Smooth muscle cell (in vitro differentiated cells): ENCODE measurements at regions not wholly inside any gene's neighbourhood (a gene's known extent, or its start where the extent isn't known, plus 50 kb on each side); places are given as distances from the start of the nearest gene placed in this dataset.

ENCODE experiments used
- DNase-seq: peaks from one replicate; lab custom pipeline; 2025; ENCODE audit not compliant: unreplicated experiment; lab: John Stamatoyannopoulos, UW
- H2AFZ ChIP-seq: fragments of 200-600 bp; sonication (generic); 2 replicates; pipeline ENCODE4 v1.6.0; 2016; ENCODE audit warnings: antibody characterized with exemption, low read depth, mild to moderate bottlenecking
- H3F3A ChIP-seq: fragments of 200-600 bp; sonication (generic); 2 replicates; pipeline ENCODE4 v1.6.0; 2017; ENCODE audit warnings: antibody characterized with exemption, low read depth
- H3K27ac ChIP-seq: fragments of 200-600 bp; sonication (generic); 2 replicates; pipeline ENCODE4 v1.5.1; 2016; ENCODE audit warnings: low read depth, mild to moderate bottlenecking
- H3K27me3 ChIP-seq: fragments of 200-600 bp; sonication (generic); 2 replicates; pipeline ENCODE4 v1.6.1; 2016; ENCODE audit warnings: low read depth, mild to moderate bottlenecking
- H3K36me3 ChIP-seq: fragments of 200-600 bp; sonication (generic); 2 replicates; pipeline ENCODE4 v1.5.1; 2016; ENCODE audit warnings: low read depth
- H3K4me1 ChIP-seq: fragments of 200-600 bp; sonication (generic); 2 replicates; pipeline ENCODE4 v1.5.1; 2016; ENCODE audit warnings: low read depth
- H3K4me2 ChIP-seq: fragments of 200-600 bp; sonication (generic); 2 replicates; pipeline ENCODE4 v1.6.0; 2016; ENCODE audit warnings: mild to moderate bottlenecking
- H3K4me3 ChIP-seq: fragments of 200-600 bp; sonication (generic); 2 replicates; pipeline ENCODE4 v1.5.1; 2016; ENCODE audit warnings: mild to moderate bottlenecking
- H3K79me2 ChIP-seq: fragments of 200-600 bp; sonication (generic); 2 replicates; pipeline ENCODE4 v1.6.0; 2016; ENCODE audit warnings: low read depth, mild to moderate bottlenecking
- H3K9ac ChIP-seq: fragments of 200-600 bp; sonication (generic); 2 replicates; pipeline ENCODE4 v1.6.0; 2016; ENCODE audit warnings: low read depth
- H3K9me3 ChIP-seq: fragments of 200-600 bp; sonication (generic); replicated peaks from 2 replicates; pipeline ENCODE4 v1.5.1; 2016; ENCODE audit warnings: low read depth
- H4K20me1 ChIP-seq: fragments of 200-600 bp; sonication (generic); 2 replicates; pipeline ENCODE4 v1.6.0; 2016; ENCODE audit warnings: low read depth
- WGBS: methylation state at CpG from one replicate; pipeline ENCODE4 v1.1.7; 2016; ENCODE audit warnings: low lambda C conversion rate; 5-methylcytosine and 5-hydroxymethylcytosine counted together
- TF ChIP-seq, protein P1 (sequence below): fragments of 200-600 bp; sonication (generic); IDR thresholded peaks from 2 replicates; pipeline ENCODE4 v1.5.1; 2017; ENCODE audit warnings: borderline replicate concordance, mild to moderate bottlenecking, antibody characterized with exemption; ENCODE audit not compliant: insufficient read depth, poor library complexity, severe bottlenecking

DNA sequence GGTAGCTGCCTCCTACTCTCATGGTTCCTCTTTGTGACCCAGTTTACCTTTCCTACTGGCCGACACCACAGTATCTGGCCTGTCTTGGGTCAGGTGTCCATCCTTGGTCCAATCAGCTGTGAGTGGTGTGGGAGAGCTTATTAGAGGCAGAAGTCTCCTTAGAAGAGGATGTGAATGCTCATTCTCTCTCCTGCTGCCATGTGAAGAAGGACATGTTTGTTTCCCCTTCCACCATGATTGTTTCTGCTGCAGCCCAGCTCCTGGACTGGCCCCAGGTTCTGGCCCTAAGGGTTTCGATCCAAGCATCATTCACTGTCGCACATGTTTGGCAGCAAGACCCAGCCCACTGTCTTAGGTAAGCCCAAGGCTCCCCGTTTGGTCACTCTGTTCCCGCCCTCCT, 55.3 kb upstream of the TGIF1 start:
- Histone ChIP-seq H3K79me2 (no peaks in the 10 kb centered on the region), H3K36me3 (no peaks in the 10 kb centered on the region), H3F3A (peaks cover 2% of the 10 kb centered on the region), H3K4me3 (no peak overlapping the region), H3K27me3 (no peaks in the 10 kb centered on the region), H3K4me2 (no peak overlapping the region), H3K4me1 (peaks cover 11% of the 10 kb centered on the region), H2AFZ (no peak overlapping the region), H3K9ac (no peak overlapping the region), H4K20me1 (no peaks in the 10 kb centered on the region), H3K27ac (no peak overlapping the region), H3K9me3 (peaks cover 5% of the 10 kb centered on the region)
- no peak for DNase-seq
- WGBS: 95% methylated on average over 5 of the region's 5 CpGs
- TF ChIP-seq, protein P1, sequence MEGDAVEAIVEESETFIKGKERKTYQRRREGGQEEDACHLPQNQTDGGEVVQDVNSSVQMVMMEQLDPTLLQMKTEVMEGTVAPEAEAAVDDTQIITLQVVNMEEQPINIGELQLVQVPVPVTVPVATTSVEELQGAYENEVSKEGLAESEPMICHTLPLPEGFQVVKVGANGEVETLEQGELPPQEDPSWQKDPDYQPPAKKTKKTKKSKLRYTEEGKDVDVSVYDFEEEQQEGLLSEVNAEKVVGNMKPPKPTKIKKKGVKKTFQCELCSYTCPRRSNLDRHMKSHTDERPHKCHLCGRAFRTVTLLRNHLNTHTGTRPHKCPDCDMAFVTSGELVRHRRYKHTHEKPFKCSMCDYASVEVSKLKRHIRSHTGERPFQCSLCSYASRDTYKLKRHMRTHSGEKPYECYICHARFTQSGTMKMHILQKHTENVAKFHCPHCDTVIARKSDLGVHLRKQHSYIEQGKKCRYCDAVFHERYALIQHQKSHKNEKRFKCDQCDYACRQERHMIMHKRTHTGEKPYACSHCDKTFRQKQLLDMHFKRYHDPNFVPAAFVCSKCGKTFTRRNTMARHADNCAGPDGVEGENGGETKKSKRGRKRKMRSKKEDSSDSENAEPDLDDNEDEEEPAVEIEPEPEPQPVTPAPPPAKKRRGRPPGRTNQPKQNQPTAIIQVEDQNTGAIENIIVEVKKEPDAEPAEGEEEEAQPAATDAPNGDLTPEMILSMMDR: no peak

DNA sequence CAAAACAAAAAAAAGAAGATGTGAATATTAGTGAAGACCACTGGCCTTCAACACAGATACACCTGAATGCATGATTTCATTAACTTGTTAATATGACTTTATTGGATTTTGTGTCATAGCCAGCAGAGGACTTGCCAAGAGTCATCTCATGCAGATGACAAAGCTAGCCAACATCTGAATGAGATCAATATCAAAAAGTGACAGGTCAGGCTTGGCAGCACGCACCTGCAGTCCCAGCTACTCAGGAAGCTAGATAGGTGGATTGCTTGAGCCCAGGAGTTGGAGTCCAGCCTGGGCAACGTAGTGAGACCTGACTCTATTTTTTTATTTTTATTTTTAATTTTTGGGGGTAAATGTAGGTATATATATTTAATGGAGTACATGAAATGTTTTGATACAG, 54.5 kb upstream of the TGIF1 start:
- Histone ChIP-seq H3K27ac (no peak overlapping the region), H3K4me1 (peaks cover 11% of the 10 kb centered on the region), H3F3A (peaks cover under 1% of the 10 kb centered on the region), H3K9ac (no peak overlapping the region), H3K27me3 (no peaks in the 10 kb centered on the region), H3K9me3 (no peaks in the 10 kb centered on the region), H4K20me1 (no peaks in the 10 kb centered on the region), H2AFZ (no peak overlapping the region), H3K79me2 (no peaks in the 10 kb centered on the region), H3K36me3 (no peaks in the 10 kb centered on the region), H3K4me2 (no peak overlapping the region), H3K4me3 (no peak overlapping the region)
- 96% methylated on average over 2 of the region's 2 CpGs for WGBS
- TF ChIP-seq, protein P1: no peak
- no peak for DNase-seq

DNA sequence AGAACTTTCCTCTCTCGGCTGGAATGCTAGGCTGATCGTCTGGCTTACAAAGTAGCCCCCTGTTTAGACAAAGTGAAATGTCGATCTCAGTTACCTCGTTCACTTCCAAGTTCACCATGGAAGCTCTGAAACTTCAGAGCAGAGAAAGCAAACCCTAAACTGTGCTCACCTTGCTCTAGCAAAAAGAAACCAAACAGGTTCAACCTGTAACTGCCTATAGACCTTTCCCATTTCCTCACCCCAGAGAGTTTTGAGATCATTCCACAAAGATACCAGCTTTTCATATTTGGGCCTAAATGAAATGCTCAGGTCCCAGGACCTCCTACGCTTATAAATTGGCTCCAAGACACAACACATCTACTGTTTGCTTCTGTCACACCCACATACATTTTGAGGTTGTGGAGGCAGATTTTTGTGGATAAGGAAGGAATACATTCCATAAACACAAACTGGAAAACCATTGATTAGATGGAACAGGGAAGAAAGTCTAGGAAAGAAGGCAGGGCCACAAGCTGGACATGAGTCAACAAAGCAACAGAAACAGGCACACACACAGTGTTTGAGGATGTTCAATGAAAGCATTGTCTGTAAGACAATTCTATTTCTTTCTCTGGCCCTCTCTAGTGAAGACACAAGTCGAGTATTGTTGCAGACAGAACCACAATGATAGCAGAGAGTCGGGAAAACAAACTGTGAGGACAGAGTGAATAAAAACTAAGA, 52.8 kb upstream of the TGIF1 start:
- Histone ChIP-seq H3K4me1 (peaks cover 9% of the 10 kb centered on the region), H4K20me1 (no peaks in the 10 kb centered on the region), H3K27me3 (no peaks in the 10 kb centered on the region), H2AFZ (peak overlapping the region; percentile 0), H3K9ac (no peak overlapping the region), H3K9me3 (no peaks in the 10 kb centered on the region), H3K4me2 (no peak overlapping the region), H3K4me3 (no peak overlapping the region), H3K79me2 (no peaks in the 10 kb centered on the region), H3F3A (no peaks in the 10 kb centered on the region), H3K36me3 (no peaks in the 10 kb centered on the region), H3K27ac (no peak overlapping the region)
- TF ChIP-seq, protein P1: no peak
- no peak for DNase-seq
- 76% methylated on average over 7 of the region's 7 CpGs for WGBS

DNA sequence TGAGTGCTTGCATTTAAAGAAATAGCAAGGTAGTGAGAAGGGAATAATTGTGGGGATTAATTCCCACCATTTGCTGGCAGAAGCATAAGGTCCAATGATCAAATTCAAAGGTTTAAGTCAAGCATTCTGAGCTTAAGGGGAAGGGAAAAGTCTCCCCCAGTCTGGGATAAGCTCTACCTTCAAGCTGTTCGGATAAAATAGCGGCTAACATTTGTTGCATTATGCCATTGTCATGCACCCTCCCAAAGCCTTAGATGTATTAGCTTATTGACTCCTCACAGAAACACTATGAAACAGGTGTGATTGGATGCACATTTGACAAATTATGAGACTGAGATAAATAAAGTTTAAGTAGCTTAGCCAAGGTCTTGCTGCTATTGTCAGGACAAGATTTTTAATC, 52.2 kb upstream of the TGIF1 start:
- Histone ChIP-seq H3K9me3 (no peaks in the 10 kb centered on the region), H3K4me1 (peaks cover 4% of the 10 kb centered on the region), H3K27ac (no peak overlapping the region), H3K27me3 (no peaks in the 10 kb centered on the region), H3F3A (peaks cover under 1% of the 10 kb centered on the region), H3K9ac (no peak overlapping the region), H3K79me2 (no peaks in the 10 kb centered on the region), H2AFZ (peak overlapping the region; percentile 0), H4K20me1 (no peaks in the 10 kb centered on the region), H3K4me3 (no peak overlapping the region), H3K4me2 (no peak overlapping the region), H3K36me3 (no peaks in the 10 kb centered on the region)
- TF ChIP-seq, protein P1: no peak
- 92% methylated on average over 2 of the region's 2 CpGs for WGBS
- DNase-seq: no peak
